Mucosa of descending colon (tissue), 3 donors: ENCODE measurements at regions not wholly inside any gene's neighbourhood (a gene's known extent, or its start where the extent isn't known, plus 50 kb on each side); places are given as distances from the start of the nearest gene placed in this dataset.

Experiments used
- ATAC-seq: fragments of 200-7000 bp; cut with Tn5 transposase; one replicate; pipeline ENCODE4 v1.9.1; 2020; ENCODE audit warnings: mild to moderate bottlenecking, moderate library complexity
- DNase-seq, 3 donors: peaks; one replicate each; pipeline ENCODE4 v3.0.0-alpha.2; 2020
- H3K36me3 ChIP-seq: fragments of 200-600 bp; one replicate; pipeline ENCODE4 v1.8.0; 2021; ENCODE audit warnings: low read depth, mild to moderate bottlenecking
- H3K4me1 ChIP-seq: fragments of 200-600 bp; one replicate; pipeline ENCODE4 v1.8.0; 2021; ENCODE audit warnings: low read depth, mild to moderate bottlenecking
- H3K4me3 ChIP-seq: fragments of 200-600 bp; one replicate; pipeline ENCODE4 v1.8.0; 2021; ENCODE audit warnings: mild to moderate bottlenecking
- H3K9me3 ChIP-seq: fragments of 200-600 bp; one replicate; pipeline ENCODE4 v1.8.0; 2021; ENCODE audit warnings: mild to moderate bottlenecking
- CTCF ChIP-seq: fragments of 200-600 bp; IDR thresholded peaks from one replicate; pipeline ENCODE4 v1.8.0; 2022; ENCODE audit warnings: antibody characterized with exemption, mild to moderate bottlenecking
- intact Hi-C, 2 donors: fragments of 100-400 bp; cut with DNase I in 1 of 2; cut with micrococcal nuclease in 1 of 2; formaldehyde crosslinking; loops; one replicate each; pipeline versions ENCODE4 v1.11.0 to v1.11.1; 2022; cut with DNase I, micrococcal nuclease
- donor health status: DM: no; HTN: no; CAD: no; lungs with moderate emphysema.
- donor health status: DM: no; HTN: no; CAD: no.
- donor health status: DM: no; HTN: yes; CAD: no.

DNA sequence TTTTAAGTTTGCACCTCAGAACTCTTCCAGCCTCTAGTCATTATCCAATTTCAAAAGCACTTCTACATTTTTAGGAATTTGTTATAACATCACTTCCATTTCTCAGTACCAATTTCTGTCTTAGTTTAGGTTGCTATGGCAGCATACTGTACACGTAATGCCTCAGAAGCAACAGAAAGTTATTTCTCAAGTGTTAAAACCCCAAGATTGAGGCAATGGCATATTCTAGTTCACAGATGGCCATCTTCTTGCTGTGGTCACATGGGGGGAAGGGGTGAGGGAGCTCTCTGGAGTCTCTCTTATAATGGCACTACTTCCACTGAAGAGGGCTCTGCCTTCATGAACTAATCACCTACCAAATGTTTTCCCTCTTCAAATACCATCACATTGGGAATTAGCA, 220.3 kb upstream of the CTSO start:
- intact Hi-C loops: no loop called here
- ATAC-seq (no peak), DNase-seq (no peak)
- no peak for TF ChIP-seq CTCF
- no peaks in the 10 kb centered on the region for H3K4me1 ChIP-seq
- no peaks in the 10 kb centered on the region for H3K36me3 ChIP-seq
- no peaks in the 10 kb centered on the region for H3K9me3 ChIP-seq
- no peak overlapping the region for H3K4me3 ChIP-seq

GRCh38 chr4:156173486-156173885, 219.8 kb upstream of the CTSO start:
- Histone ChIP-seq H3K4me1 (no peaks in the 10 kb centered on the region), H3K9me3 (no peaks in the 10 kb centered on the region), H3K4me3 (no peak overlapping the region), H3K36me3 (no peaks in the 10 kb centered on the region)
- intact Hi-C loops: no loop called here
- ATAC-seq (no peak), DNase-seq (no peak)
- no peak for TF ChIP-seq CTCF

- intact Hi-C loops: no loop called here
These were observed 216.2 kb upstream of the CTSO start for GRCh38 chr4:156169861-156170260.

GRCh38 chr4:156169011-156169410, 215.3 kb upstream of the CTSO start:
- H3K4me3 ChIP-seq: no peak overlapping the region
- H3K9me3 ChIP-seq: no peaks in the 10 kb centered on the region
- ATAC-seq (peak; percentile 51), DNase-seq (peak in 1 of 3 donors; percentile 4)
- intact Hi-C loops: no loop called here
- no peaks in the 10 kb centered on the region for H3K4me1 ChIP-seq
- TF ChIP-seq CTCF: no peak
- H3K36me3 ChIP-seq: no peaks in the 10 kb centered on the region

More at GRCh38 chr4:156169861-156170260, 216.2 kb upstream of the CTSO start:
- no peaks in the 10 kb centered on the region for H3K4me1 ChIP-seq
- TF ChIP-seq CTCF: no peak
- no peak for DNase-seq
- no peaks in the 10 kb centered on the region for H3K36me3 ChIP-seq
- no peaks in the 10 kb centered on the region for H3K9me3 ChIP-seq
- ATAC-seq: no peak
- no peak overlapping the region for H3K4me3 ChIP-seq

- ATAC-seq (no peak), DNase-seq (no peak)
- Histone ChIP-seq H3K36me3 (no peaks in the 10 kb centered on the region), H3K4me3 (no peak overlapping the region), H3K4me1 (no peaks in the 10 kb centered on the region), H3K9me3 (no peaks in the 10 kb centered on the region)
- intact Hi-C loops: no loop called here
- TF ChIP-seq CTCF: no peak
These were observed 214.6 kb upstream of the CTSO start for GRCh38 chr4:156168288-156168687.

DNA sequence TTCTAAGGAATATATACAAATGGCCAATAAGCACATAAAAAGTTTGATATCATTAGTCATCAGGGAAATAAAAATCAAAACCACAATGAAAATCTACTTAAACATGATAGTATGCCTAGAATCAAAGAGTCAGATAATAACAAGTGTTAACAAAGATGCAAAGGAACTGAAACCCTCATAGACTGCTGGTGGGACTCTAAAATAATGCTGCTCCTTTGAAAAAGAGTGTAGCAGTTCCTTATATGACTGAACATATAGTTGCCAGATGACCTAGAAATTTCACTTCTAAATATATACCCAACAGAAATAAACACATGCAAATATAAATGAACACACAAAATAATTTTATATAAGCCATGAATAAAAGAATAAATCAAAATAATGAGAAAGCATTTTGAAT, 205.1 kb upstream of the CTSO start:
- intact Hi-C loops: no loop called here
- Histone ChIP-seq H3K4me3 (no peak overlapping the region), H3K36me3 (no peaks in the 10 kb centered on the region), H3K9me3 (no peaks in the 10 kb centered on the region), H3K4me1 (no peaks in the 10 kb centered on the region)
- ATAC-seq: no peak
- no peak for TF ChIP-seq CTCF
- no peak for DNase-seq
